ENCODE measurements at regions not wholly inside any gene's neighbourhood (a gene's known extent, or its start where the extent isn't known, plus 50 kb on each side); places are given as distances from the start of the nearest gene placed in this dataset.

DNA sequence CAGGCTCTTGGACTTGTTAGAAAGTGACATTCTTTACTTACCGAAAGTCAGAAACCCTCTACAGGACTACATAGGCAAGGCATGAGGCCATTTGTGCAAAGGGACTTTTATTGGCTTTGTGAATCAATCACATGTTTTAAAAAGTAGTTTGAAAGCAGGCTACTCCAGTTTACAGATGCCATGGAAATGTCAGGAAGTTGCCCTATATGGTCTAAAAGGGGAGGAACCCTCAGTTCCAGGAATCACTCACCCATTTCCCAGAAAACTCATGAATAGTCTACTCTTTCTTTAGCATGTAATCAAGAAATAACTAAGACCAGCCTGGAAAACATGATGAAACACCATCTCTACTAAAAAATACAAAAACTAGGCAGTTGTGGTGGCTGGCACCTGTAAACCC is 51.0 kb upstream of the MKRN3 start:
- Histone ChIP-seq H3K9me3 (peaks cover 0 to 13% of the 10 kb centered on the region in 2 donors), H3K27me3 (no peaks in the 10 kb centered on the region), H3K36me3 (no peaks in the 10 kb centered on the region), H3K4me3 (no peak overlapping the region), H3K27ac (no peak overlapping the region), H3K4me1 (no peaks in the 10 kb centered on the region)
- DNase-seq (ENCODE audit: low spot score), result no peak
- TF ChIP-seq, protein P1, sequence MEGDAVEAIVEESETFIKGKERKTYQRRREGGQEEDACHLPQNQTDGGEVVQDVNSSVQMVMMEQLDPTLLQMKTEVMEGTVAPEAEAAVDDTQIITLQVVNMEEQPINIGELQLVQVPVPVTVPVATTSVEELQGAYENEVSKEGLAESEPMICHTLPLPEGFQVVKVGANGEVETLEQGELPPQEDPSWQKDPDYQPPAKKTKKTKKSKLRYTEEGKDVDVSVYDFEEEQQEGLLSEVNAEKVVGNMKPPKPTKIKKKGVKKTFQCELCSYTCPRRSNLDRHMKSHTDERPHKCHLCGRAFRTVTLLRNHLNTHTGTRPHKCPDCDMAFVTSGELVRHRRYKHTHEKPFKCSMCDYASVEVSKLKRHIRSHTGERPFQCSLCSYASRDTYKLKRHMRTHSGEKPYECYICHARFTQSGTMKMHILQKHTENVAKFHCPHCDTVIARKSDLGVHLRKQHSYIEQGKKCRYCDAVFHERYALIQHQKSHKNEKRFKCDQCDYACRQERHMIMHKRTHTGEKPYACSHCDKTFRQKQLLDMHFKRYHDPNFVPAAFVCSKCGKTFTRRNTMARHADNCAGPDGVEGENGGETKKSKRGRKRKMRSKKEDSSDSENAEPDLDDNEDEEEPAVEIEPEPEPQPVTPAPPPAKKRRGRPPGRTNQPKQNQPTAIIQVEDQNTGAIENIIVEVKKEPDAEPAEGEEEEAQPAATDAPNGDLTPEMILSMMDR (IDR thresholded peaks at IDR 0.05), result no peak

DNA sequence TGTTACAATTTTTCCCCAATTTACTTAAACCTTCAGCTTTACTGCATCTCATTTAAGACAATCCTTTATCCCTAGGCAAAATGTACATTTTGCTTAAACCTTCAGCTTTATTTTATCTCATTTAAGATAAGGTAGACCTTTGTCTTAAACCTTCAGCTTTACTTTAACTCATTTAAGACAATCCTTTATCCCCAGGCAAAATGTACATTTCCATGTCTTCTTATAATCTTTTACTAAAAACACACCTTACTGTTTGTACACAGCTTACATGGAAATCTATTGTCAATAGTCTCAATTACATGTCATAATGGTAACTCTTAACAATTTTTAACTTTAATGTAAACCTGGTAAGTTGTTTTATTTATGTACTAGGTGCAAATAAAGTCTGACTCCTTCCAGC is 58.7 kb upstream of the MKRN3 start:
- no peak for DNase-seq (ENCODE audit: low spot score)
- peaks cover 0 to 20% of the 10 kb centered on the region in 2 donors for H3K9me3 ChIP-seq
- H3K36me3 ChIP-seq, result no peaks in the 10 kb centered on the region
- no peaks in the 10 kb centered on the region for H3K27me3 ChIP-seq
- H3K27ac ChIP-seq, result no peak overlapping the region
- no peak overlapping the region for H3K4me3 ChIP-seq
- TF ChIP-seq, protein P1 (IDR thresholded peaks at IDR 0.05), result no peak
- no peaks in the 10 kb centered on the region for H3K4me1 ChIP-seq

DNA sequence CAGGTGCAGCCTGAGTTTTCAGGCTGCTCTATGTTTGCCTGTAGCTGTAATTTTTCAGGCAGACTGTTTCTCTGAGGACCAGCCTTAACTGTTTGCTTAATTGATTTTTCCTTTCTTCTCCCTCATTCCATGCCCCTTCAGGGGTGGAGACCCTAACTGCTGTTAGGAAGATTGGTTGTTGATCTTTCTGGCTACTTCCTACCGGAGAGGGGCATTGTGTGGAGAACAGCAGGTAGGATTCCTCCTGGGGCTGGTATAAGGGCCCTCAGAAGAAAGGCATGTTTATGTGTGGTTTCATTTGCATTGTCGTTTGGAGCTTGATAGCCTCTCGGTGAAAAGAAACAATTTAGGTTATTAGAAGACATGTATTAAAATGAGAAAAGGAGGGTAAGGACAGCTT is 56.9 kb upstream of the GOLGA6L2 start:
- TF ChIP-seq, protein P1 (IDR thresholded peaks at IDR 0.05), result no peak
- Histone ChIP-seq H3K9me3 (peaks cover 0 to 4% of the 10 kb centered on the region in 2 donors), H3K36me3 (no peaks in the 10 kb centered on the region), H3K4me3 (no peak overlapping the region), H3K27ac (no peak overlapping the region), H3K27me3 (no peaks in the 10 kb centered on the region), H3K4me1 (no peaks in the 10 kb centered on the region)
- no peak for DNase-seq (ENCODE audit: low spot score)

DNA sequence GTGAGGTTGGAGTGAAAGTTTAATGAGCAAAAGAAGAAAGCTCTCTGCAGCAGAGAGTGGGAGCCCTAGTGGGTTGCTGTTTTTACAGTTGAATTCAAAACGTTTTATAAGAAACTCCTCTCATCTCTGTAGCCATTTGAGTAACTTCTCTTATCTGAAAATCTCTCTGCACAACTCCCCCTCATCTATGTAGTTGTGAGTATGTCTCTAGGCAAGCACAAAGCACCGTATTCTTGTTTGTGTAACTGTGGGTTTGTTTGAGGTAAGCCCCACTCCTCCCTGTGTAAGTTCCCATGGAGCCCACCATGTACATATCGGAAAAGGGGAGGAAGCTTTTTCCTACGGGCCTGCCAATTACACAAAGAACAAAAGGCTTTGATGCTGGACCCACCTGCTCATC is 56.5 kb upstream of the GOLGA6L2 start:
- Histone ChIP-seq H3K36me3 (no peaks in the 10 kb centered on the region), H3K27ac (no peak overlapping the region), H3K27me3 (no peaks in the 10 kb centered on the region), H3K9me3 (peaks cover 0 to under 1% of the 10 kb centered on the region in 2 donors), H3K4me1 (no peaks in the 10 kb centered on the region), H3K4me3 (no peak overlapping the region)
- TF ChIP-seq, protein P1 (IDR thresholded peaks at IDR 0.05), result no peak
- no peak for DNase-seq (ENCODE audit: low spot score)

DNA sequence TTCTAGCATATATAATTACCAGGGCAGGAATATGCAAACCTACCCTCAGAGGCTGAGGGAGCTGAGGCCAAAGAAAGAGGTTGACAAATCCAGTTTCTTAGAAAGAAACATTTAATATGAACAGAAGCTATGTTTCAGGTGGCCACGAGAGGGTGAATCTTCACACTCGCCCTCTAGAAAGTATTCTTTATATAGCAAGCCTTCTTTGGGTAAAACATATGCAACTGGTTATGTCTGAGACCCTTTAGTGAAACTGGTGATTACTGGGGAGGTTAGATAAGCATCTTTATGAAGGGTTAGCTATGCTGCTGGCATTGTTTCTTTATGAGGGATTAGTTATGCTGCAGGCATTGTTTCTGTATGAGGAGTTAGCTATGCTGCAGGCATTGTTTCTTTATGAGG is 50.7 kb upstream of the GOLGA6L2 start:
- Histone ChIP-seq H3K27ac (no peak overlapping the region), H3K9me3 (no peaks in the 10 kb centered on the region), H3K4me3 (no peak overlapping the region), H3K27me3 (no peaks in the 10 kb centered on the region), H3K36me3 (no peaks in the 10 kb centered on the region), H3K4me1 (no peaks in the 10 kb centered on the region)
- DNase-seq (ENCODE audit: low spot score), result no peak
- TF ChIP-seq, protein P1 (IDR thresholded peaks at IDR 0.05), result peak in 1 of 2 donors; percentile 10
